ENCODE measurements at regions not wholly inside any gene's neighbourhood (a gene's known extent, or its start where the extent isn't known, plus 50 kb on each side); places are given as distances from the start of the nearest gene placed in this dataset.
"Not testable (repeated sequence)": the region's sequence is repeated elsewhere in the genome, so short reads cannot be mapped to it uniquely, and the experiment has no call there.

DNA sequence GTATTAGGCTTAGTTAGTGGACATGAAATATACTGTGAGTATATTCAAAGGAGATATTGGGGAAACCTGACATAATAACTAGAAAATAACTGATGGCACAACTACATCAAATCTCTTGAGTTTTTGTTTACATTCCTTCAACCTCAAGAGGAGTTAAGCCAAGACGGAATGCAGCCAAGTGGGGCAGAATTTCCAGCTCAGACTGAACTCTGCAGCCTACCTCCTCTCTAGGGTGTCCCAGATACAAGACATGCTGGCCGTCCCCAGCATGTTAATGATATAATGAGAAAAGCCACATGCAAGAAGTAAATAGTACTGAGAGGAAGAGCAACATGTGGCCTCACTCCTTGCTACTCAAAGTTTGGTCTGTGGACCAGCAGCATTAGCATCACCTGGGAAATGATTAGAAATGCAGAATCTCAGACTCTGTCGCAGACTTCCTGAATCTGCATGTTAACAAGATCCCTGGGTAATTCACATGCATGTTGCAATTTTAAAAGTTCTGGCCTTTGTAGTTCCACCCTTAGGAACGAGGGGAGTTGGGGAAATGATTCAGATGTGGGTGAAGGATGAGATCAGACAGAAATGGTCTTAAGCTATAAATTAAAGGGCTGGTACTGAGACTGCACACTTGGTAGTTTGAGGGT, 118.4 kb upstream of the CACUL1 start:
- no peak for DNase-seq

DNA sequence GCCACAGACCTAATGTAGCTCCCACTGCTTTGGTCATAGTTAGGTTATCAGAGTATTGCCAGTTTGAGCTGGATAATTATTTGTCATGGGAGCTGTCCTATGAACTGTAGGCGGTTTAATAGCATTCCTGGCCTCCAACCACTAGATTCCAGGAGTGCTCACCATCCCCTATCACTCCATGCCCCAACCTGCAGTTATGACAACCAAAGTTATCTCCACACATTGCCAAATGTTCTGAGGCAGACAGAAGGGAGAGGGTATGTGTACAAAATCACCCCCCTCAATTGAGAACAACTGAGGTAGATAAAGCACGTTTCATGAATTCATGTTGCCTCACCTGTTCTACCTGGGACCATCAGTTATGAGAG, 119.0 kb upstream of the CACUL1 start:
- no peak for DNase-seq

DNA sequence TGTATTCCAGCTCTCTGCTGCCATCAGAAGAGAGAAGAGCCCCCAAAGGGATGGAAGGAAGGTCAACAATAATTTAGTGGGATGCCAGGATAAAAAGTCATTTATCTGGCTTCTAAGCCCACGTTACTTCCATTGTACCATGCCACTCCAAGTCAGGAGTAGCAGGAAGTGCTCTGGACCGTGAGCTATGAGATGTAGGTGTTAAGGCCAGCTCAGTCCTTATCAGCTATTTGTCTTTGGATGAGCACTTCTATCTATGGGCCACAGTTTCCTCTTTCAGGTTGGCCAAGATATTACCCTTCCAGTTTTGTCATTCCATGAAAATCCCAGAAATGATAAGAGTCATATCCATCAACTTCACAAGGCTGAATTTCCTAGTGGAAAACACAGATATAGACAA, 119.4 kb upstream of the CACUL1 start:
- DNase-seq: no peak

DNA sequence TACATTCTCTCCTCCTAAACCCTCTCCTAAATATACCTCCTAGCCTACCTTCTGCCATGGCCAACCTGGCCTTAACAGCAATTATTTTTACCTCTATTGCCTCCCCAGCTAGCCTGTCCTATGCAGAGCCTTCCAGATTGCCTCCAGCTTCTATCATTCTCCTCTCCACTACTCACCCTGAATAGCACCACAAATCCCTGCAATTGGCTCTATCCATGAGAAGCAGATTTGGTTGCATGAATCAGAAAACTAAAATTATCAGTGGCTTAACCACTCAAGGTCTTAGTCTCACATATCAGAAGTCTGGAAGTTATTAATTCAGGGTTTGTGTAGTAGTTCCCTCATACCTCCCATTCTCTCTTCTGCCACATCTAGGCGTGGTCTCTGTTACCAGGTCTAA, 120.3 kb upstream of the CACUL1 start:
- DNase-seq: no peak

GRCh38 chr10:118882741-118883140, 128.0 kb upstream of the CACUL1 start:
- DNase-seq: no peak

- DNase-seq: no peak
These were observed 137.3 kb upstream of the NANOS1 start for GRCh38 chr10:118892255-118892654.

DNA sequence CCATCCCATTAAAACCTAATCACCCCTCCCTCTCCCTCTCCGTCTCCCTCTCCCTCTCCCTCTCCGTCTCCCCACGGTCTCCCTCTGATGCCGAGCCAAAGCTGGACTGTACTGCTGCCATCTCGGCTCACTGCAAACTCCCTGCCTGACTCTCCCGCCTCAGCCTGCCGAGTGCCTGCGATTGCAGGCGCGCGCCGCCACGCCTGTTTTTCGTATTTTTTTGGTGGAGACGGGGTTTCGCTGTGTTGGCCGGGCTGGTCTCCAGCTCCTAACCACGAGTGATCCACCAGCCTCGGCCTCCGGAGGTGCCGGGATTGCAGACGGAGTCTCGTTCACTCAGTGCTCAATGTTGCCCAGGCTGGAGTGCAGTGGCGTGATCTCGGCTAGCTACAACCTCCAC, 134.6 kb upstream of the NANOS1 start:
- DNase-seq: not testable (repeated sequence)

DNA sequence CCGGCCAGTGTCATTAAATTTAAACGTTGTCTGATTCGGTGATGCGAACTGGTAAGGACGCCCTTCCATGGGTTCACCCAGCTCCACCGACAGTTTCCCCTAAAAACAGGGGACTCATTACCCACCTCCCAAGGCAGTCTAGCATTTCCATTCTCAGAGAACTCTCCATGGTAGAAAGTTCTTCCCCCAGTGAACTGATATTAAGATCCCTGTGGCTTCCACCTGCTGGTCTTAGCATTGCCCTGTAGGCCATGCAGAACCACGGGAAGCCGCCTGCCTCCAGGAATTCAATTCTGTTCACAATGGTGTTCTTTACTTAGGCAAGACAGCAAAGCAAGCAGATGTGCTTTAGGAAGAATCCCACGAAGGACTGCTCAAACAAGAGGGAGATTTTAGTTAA, 128.9 kb upstream of the NANOS1 start:
- no peak for DNase-seq

- no peak for DNase-seq
These were observed 128.1 kb upstream of the NANOS1 start for GRCh38 chr10:118901380-118901779.

DNA sequence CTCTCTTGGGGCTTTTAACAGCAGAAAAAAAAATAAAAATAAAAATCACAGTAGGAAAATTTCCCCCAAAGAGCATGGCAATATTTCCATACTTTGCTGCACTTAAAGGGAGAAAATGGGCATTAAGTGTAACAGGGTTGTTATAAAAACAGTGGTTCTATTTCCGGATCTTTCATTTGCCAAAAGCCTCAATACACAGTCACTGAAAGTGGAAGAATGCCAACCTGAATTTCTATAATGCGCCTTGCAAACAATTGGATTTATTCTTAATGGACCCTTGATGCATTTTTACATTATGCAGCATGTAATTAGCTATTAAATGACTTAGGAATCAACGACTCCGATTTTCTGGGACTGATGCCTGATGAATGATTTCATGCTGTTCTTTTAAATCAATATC, 127.6 kb upstream of the NANOS1 start:
- no peak for DNase-seq

DNA sequence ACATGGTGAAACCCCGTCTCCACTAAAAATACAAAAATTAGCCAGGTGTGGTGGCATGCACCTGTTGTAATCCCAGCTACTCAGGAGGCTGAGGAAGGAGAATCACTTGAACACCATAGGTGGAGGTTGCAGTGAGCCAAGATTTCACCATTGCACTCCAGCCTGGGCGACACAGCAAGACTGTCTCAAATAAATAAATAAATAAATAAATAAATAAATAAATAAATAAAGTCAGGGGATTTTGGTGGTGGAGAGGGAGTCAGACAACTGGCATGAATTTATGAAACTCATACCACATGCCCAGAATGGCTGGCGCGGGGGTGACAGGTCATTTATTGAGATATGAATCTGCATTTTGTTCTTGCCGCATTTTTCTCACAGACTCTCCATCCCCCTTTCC, 126.9 kb upstream of the NANOS1 start:
- DNase-seq: not testable (repeated sequence)

- no peak for DNase-seq
These were observed 126.3 kb upstream of the NANOS1 start for GRCh38 chr10:118903251-118903650.

DNA sequence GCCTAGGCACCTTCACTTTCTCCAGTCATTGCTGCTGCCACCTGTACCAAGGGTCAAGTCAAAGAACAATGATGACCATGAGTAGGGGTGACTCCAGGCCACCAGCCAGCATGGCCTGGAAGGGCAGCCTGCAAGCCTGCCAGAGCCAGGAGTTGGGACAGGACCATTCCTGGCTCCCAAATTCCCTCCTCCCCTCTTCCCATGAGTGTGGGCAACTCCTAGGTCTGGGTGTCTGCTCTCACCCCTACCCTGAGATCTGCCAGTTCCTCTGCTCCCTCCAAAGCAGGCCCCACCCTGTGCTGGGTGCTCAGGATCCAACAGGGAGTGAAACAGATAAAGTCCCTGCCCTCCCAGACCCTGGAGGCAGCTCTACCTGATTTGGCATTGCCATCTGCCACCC, 125.8 kb upstream of the NANOS1 start:
- DNase-seq: no peak

DNA sequence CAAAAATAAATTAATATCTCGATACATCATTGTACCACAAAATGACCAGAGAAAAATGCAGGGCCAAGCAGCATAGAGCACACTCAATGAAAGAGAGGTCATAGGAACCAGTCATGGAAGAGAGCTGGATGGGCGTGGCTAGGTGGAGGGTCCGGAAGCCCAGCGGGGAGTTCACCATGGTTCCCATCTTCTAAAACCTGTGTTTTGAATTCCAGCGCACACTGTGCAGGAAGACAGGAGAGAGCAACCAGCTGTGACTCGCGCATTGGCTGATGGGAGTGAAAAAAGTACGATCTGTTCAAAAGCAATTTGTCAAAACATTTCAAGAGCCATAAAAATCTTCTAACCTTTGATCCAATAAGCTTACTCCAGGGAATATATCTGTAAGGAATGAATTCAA, 125.2 kb upstream of the NANOS1 start:
- no peak for DNase-seq

GRCh38 chr10:118907051-118907450, 122.5 kb upstream of the NANOS1 start:
- DNase-seq: no peak

- no peak for DNase-seq
These were observed 120.8 kb upstream of the NANOS1 start for GRCh38 chr10:118908557-118909256.

- DNase-seq: no peak
These were observed 118.8 kb upstream of the NANOS1 start for GRCh38 chr10:118910702-118911101.

GRCh38 chr10:118911363-118911762, 118.2 kb upstream of the NANOS1 start:
- DNase-seq: no peak

GRCh38 chr10:118912961-118913600, 116.4 kb upstream of the NANOS1 start:
- no peak for DNase-seq

DNA sequence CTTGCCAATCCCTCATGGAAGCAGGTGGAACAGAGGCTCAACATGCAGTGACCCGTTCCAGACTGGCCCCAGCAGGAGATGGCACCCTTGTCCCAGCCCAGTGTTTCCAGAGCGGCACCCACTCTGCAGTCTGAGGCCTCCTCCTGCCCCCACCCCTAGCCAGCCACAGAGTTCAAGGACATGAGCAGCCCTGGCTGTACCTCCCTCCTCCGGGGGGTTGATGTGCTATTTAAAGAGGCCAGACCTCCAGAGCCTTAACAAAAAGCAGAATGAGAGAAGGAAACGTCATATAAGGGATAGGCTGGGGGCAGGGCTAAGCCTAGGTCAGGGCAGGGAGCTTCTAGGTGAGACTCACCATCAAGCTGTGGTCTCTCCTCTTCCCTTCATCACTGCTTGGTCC, 115.7 kb upstream of the NANOS1 start:
- no peak for DNase-seq

GRCh38 chr10:118914629-118915028, 114.9 kb upstream of the NANOS1 start:
- no peak for DNase-seq

DNA sequence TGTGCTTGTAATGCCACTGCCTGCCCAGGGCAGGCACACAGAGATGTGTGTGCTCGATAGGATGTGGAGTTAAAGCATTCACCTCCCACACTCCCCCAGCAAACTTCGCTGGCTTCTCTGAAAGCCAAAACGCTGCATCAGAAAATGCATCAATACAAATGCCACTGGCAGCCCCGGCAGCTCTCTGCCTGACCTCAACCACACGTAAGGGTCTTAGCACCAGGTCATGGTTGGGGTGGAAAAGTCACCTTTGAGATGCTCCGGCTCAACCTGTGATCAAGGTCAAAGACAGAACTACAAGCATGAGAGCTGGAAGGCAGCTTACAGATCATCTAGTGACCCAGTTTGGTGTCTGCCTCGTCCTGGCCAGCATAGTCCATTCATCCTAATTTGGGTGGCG, 114.4 kb upstream of the NANOS1 start:
- DNase-seq: no peak

- no peak for DNase-seq
These were observed 112.7 kb upstream of the NANOS1 start for GRCh38 chr10:118916777-118917176.

DNA sequence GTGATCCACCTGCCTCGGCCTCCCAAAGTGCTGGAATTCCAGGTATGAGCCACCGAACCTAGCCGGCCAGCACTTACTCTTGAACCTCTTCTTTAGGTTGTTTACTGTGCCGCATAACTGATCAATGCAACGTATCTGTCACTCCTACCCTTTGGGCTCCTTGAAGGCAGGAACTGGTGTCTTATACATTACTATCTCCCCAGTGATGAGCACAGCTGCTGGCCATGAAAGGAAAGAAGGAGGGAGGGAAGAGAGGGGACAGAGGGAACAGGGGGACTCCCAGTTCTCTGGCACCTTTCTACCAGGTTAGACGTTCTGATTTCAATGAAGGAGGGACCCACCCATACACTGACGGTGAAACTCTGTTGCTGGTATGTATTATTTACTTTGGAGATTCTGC, 111.8 kb upstream of the NANOS1 start:
- no peak for DNase-seq

DNA sequence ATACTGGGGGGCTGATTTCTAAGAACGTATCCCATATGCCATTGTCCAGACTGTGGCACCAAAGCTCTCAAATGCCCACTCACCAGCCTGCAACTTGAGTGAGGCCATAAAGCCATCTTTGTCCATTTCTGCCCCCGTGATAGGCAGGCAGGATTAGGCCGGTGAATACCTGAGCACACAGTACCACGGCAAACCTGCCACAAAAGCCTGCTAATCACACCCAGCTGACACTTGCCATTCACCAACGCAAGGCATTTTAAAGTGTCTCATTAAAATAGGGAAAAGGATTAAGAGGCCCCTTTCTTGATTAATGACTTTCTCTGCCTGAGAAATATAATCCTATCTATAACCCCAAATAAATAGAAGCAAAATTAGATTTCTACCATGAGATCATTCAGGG, 111.4 kb upstream of the NANOS1 start:
- no peak for DNase-seq

All from stimulated activated CD4-positive, alpha-beta T cell treated with anti-CD3 and anti-CD28 coated beads, Interleukin-2, amount 100 ng/mL, for 48 hours (primary cell).